HG03045 (cell line): ENCODE measurements at regions not wholly inside any gene's neighbourhood (a gene's known extent, or its start where the extent isn't known, plus 50 kb on each side); places are given as distances from the start of the nearest gene placed in this dataset.

ENCODE experiments used
- ATAC-seq: cut with Tn5 transposase; IDR thresholded peaks from one replicate; pipeline ENCODE4 v1.9.1; 2021; ENCODE audit warnings: mild to moderate bottlenecking, moderate library complexity; ENCODE audit not compliant: unreplicated experiment

GRCh38 chr2:81747481-81748070 is 1443.0 kb upstream of the LRRTM1 start:
- no peak for ATAC-seq

DNA sequence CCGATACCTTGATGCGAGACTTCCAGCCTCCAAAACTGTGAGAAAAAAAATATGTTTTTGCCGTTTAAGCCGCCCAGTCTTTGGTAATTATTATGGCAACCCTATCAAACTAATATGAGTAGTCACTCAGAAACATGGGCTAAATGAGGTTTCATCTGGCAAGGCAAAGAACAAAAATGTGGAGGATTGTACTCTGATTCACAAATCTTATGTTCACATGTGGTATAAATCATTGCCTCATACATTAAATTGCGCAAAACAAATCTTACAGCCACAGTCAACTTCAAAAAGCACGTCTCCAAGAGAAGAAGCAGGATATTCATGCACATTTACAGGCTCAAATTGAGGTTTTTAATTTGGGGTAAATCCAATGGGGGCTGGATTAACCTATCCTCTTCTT is 1435.4 kb upstream of the LRRTM1 start:
- no peak for ATAC-seq

DNA sequence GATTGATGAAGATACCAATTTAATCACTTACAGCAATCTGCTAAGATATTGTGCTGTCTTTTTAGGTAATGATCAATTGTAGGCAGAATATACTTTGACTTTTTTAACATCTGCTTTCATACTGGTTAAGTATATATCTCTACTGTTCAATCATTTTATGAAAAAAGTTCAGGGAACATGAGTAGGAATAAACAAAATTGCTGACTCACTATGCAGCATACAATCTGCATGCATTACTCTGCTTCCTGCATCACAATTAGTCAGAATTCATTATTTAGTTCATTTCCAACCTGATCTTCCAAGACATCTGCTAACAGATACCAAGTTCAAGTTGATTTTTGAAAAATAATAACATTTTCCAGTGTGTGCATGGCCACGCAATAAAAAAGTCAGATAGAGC is 1430.4 kb upstream of the LRRTM1 start:
- ATAC-seq, result no peak

- ATAC-seq, result no peak
Measured at GRCh38 chr2:81714817-81715216, 1410.3 kb upstream of the LRRTM1 start.

GRCh38 chr2:81706856-81707255 is 1402.3 kb upstream of the LRRTM1 start:
- ATAC-seq, result no peak

DNA sequence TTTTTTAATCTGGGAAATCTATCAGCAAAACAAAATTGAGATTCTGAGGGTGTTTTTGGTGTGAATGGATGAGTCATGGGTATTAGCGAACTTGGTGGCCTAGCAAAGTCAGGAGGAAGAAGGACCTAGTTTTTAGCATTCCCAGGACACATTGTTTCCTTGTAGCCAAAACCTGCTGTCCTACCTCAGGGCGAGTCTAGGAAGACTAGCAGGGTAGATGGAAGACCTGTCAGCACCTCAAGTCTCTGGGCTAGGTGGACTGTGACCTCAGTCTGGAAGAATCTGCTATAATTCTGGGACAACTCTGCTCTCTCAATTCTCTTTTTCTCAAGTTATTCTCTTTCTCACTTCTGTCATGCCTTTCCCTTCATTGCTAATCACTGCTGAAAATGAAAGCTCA is 1399.3 kb upstream of the LRRTM1 start:
- ATAC-seq, result no peak

DNA sequence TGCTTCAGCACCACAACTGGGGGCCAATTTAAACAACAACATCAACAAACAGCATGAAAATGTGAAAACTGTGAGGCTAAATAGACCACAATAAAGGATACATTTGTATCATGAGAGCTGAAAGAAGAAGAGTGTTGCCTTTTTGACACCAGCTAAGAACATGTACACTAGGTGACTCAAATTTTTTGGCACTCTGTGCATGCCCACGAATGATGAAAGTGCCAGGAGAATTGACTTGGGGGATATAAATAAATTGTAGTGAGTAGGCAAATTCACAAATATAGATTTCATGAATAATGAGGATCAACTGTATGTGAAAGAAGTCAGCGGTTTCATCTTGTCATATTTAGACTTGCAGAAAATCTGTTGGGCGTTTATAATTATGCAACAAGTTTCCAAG is 1388.0 kb upstream of the LRRTM1 start:
- ATAC-seq, result no peak

DNA sequence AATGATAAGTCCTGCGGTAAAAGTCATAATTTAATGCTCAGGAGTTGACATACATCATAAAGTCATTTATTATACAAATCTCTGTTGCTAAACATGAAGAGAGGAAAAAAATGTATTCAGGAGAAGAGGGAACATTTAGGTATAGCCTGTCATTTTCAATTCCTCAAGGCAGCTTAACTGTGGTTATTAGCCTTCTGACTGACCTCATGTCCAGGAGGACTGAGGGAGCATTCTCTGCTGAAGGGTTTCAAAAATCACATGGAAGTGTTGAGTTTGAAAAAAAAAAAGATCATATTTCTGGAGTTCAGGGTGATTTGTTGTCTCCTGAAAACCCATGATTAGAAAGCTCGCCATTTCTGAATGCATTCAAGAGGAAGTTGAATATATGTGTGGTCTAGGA is 1371.1 kb upstream of the LRRTM1 start:
- no peak for ATAC-seq

DNA sequence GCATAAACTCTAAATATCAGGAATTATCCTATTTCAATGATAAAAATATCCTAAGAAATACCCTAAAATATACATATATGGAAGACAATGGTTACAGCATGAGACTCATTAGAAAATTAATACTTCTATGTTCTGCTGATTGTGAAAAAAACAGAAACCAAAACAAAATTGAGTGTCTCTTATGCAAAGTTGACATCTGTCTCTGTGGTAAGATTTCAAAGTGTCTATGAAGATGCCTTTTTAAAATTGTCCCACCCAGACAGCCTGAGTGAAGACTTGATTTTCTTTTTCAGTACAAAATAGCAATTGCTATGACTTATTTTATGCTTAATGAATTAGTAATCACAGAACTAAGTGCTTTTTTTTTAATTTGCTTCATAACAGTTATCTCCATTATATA is 1368.4 kb upstream of the LRRTM1 start:
- ATAC-seq, result no peak

GRCh38 chr2:81672516-81672915 is 1368.0 kb upstream of the LRRTM1 start:
- no peak for ATAC-seq

- no peak for ATAC-seq
Measured at GRCh38 chr2:81670885-81671284, 1366.3 kb upstream of the LRRTM1 start.

GRCh38 chr2:81661081-81661480 is 1356.5 kb upstream of the LRRTM1 start:
- no peak for ATAC-seq

GRCh38 chr2:81658227-81658626 is 1353.7 kb upstream of the LRRTM1 start:
- ATAC-seq, result no peak

DNA sequence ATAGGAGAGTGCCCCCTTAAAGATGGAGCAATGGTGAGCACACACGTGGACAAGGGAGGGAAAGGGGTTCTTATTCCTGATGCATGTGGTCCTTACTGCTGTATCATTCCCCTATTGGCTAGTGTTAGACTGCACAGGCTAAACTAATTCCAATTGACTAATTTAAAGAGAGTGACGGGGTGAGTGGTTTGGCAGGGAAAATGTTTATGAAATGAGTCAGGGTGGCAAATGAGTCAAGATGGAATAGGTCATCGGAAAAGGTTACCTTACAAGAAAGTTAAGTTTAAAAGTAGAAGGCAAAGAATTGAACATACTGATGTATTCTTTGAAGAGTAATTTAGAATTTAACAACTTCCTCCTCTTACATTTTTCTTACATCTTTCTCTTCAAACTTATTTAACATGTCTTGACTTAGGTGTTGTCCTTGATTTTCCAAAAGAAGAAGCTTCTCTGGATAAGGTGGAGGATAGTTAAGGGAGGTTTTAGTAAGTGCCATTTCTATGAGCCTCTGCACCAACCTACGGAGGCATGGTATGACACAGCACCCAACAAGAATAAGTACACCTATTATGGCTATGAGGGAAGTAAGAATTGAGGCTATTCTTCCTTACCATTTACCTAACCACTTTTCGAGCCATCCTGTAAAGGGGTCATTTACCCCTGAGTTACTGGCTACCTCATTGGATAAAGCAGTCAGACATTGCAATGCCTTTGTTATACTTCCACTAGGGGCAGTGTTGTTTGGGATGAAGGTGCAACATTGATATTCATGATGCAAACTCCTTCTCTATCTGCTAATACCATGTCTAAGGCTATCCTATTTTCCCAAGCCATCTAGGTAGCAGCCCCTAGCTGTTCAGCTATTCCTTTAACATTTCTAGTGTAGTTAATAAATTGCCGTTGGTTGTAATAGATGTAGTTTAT is 1345.8 kb upstream of the LRRTM1 start:
- no peak for ATAC-seq

- no peak for ATAC-seq
Measured at GRCh38 chr2:81648806-81649205, 1344.3 kb upstream of the LRRTM1 start.

DNA sequence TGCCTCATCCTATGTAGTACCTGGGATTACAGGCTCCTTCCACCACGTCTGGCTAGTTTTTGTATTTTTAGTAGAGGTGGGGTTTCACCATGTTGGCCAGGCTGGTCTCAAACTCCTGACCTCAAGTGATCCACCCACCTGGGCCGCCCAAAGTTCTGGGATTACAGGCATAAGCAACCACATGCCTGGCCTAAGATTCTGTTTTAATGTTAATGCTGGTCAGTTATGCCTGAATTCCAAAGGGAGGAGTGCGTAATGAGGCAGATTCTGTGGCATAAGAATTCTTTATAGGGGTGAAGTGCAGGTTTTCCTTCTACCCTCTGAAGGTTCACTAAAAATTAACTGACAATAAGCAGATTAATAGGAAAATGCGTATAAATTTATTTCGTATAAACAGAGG is 1343.8 kb upstream of the LRRTM1 start:
- no peak for ATAC-seq

GRCh38 chr2:81647715-81648230 is 1343.2 kb upstream of the LRRTM1 start:
- no peak for ATAC-seq

GRCh38 chr2:81645745-81646301 is 1341.3 kb upstream of the LRRTM1 start:
- no peak for ATAC-seq

- no peak for ATAC-seq
Measured at GRCh38 chr2:81644189-81644588, 1339.6 kb upstream of the LRRTM1 start.

GRCh38 chr2:81624825-81625224 is 1320.3 kb upstream of the LRRTM1 start:
- no peak for ATAC-seq

- no peak for ATAC-seq
Measured at GRCh38 chr2:81600088-81600487, 1295.5 kb upstream of the LRRTM1 start.

DNA sequence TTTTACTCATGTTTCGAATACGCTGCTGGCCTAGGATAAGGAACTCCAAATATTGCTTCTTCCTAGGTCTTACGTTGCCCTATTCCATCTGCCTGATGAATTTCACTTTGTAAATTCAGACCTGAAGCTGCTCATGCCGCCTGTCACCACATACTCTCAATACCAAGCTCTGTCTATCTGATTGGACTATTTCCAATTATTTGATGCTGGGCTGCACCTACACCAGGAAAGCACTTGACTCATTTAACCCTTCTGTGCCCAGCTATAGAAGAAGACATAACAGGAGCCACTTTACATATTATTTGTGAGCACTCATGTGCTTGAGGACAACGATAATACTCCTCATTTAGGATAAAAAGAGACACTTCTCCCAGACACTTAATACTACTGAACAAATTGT is 1293.9 kb upstream of the LRRTM1 start:
- ATAC-seq, result no peak
